ENCODE measurements at regions not wholly inside any gene's neighbourhood (a gene's known extent, or its start where the extent isn't known, plus 50 kb on each side); places are given as distances from the start of the nearest gene placed in this dataset.

GRCh38 chr12:19042221-19042620 is 87.3 kb upstream of the PLEKHA5 start:
- no peaks in the 10 kb centered on the region for H3K9me3 ChIP-seq
- intact Hi-C loops (cut with DNase I, micrococcal nuclease) = no loop called here

GRCh38 chr12:19044430-19044829 is 85.1 kb upstream of the PLEKHA5 start:
- ATAC-seq (peak; percentile 51), DNase-seq (no peak)
- intact Hi-C loops (cut with DNase I, micrococcal nuclease) = no loop called here
- H3K4me1 ChIP-seq (ENCODE audit: low read depth) = no peaks in the 10 kb centered on the region
- H3K36me3 ChIP-seq (ENCODE audit: low read depth) = no peaks in the 10 kb centered on the region
- H3K9me3 ChIP-seq = no peaks in the 10 kb centered on the region
- H3K4me3 ChIP-seq = no peak overlapping the region
- no peak for TF ChIP-seq CTCF (IDR thresholded peaks at IDR 0.05)

More at GRCh38 chr12:19042221-19042620, 87.3 kb upstream of the PLEKHA5 start:
- DNase-seq (no peak), ATAC-seq (no peak)
- no peaks in the 10 kb centered on the region for H3K4me1 ChIP-seq (ENCODE audit: low read depth)
- no peak for TF ChIP-seq CTCF (IDR thresholded peaks at IDR 0.05)
- no peak overlapping the region for H3K4me3 ChIP-seq
- H3K36me3 ChIP-seq (ENCODE audit: low read depth) = no peaks in the 10 kb centered on the region

GRCh38 chr12:19044891-19045290 is 84.6 kb upstream of the PLEKHA5 start:
- intact Hi-C loops (cut with DNase I, micrococcal nuclease) = no loop called here
- H3K36me3 ChIP-seq (ENCODE audit: low read depth) = no peaks in the 10 kb centered on the region
- ATAC-seq (peak; percentile 97), DNase-seq (peak in 1 of 3 donors; percentile 31)
- no peak overlapping the region for H3K4me3 ChIP-seq
- TF ChIP-seq CTCF (IDR thresholded peaks at IDR 0.05) = no peak
- no peaks in the 10 kb centered on the region for H3K9me3 ChIP-seq
- H3K4me1 ChIP-seq (ENCODE audit: low read depth) = no peaks in the 10 kb centered on the region

GRCh38 chr12:19045426-19045825 is 84.1 kb upstream of the PLEKHA5 start:
- no peaks in the 10 kb centered on the region for H3K4me1 ChIP-seq (ENCODE audit: low read depth)
- no peaks in the 10 kb centered on the region for H3K9me3 ChIP-seq
- intact Hi-C loops (cut with DNase I, micrococcal nuclease) = no loop called here
- TF ChIP-seq CTCF (IDR thresholded peaks at IDR 0.05) = no peak
- H3K36me3 ChIP-seq (ENCODE audit: low read depth) = no peaks in the 10 kb centered on the region
- no peak for DNase-seq
- no peak for ATAC-seq
- no peak overlapping the region for H3K4me3 ChIP-seq

GRCh38 chr12:19048943-19049342 is 80.6 kb upstream of the PLEKHA5 start:
- DNase-seq = no peak
- no peaks in the 10 kb centered on the region for H3K9me3 ChIP-seq
- H3K36me3 ChIP-seq (ENCODE audit: low read depth) = no peaks in the 10 kb centered on the region
- H3K4me3 ChIP-seq = no peak overlapping the region
- TF ChIP-seq CTCF (IDR thresholded peaks at IDR 0.05) = no peak
- intact Hi-C loops (cut with DNase I, micrococcal nuclease) = no loop called here
- ATAC-seq = no peak
- H3K4me1 ChIP-seq (ENCODE audit: low read depth) = no peaks in the 10 kb centered on the region

- no peaks in the 10 kb centered on the region for H3K9me3 ChIP-seq
- no peak overlapping the region for H3K4me3 ChIP-seq
- no peaks in the 10 kb centered on the region for H3K36me3 ChIP-seq (ENCODE audit: low read depth)
- ATAC-seq = no peak
- no peak for DNase-seq
- no peaks in the 10 kb centered on the region for H3K4me1 ChIP-seq (ENCODE audit: low read depth)
- intact Hi-C loops (cut with DNase I, micrococcal nuclease) = no loop called here
- no peak for TF ChIP-seq CTCF (IDR thresholded peaks at IDR 0.05)
These were observed 76.8 kb upstream of the PLEKHA5 start for GRCh38 chr12:19052689-19053088.
